ENCODE measurements at regions not wholly inside any gene's neighbourhood (a gene's known extent, or its start where the extent isn't known, plus 50 kb on each side); places are given as distances from the start of the nearest gene placed in this dataset.

DNA sequence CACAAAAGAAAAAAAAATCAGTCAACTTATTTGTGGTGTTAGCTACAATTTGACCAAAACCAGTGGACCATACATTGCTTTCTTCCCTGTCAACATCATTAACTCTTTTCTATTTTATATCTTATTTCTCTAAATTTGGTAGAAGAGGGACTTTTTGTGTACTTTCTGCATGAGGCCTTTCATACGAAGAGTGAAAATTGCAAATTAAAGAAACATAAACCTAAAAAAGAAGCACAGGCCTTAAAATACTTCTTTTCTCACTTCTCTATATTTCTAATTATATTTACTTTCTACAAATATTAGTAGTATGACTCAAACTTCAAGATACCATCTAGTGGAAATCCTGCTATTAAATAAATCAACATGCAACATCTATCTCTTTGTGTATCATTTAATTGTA, 1073.4 kb upstream of the ZEB2 start:
- H3K9ac ChIP-seq, result no peak overlapping the region
- peak overlapping the region in 3 of 11 experiments; percentile 10 to 31 (median 15); a peak in 3 of 22 replicates for H3K4me2 ChIP-seq

DNA sequence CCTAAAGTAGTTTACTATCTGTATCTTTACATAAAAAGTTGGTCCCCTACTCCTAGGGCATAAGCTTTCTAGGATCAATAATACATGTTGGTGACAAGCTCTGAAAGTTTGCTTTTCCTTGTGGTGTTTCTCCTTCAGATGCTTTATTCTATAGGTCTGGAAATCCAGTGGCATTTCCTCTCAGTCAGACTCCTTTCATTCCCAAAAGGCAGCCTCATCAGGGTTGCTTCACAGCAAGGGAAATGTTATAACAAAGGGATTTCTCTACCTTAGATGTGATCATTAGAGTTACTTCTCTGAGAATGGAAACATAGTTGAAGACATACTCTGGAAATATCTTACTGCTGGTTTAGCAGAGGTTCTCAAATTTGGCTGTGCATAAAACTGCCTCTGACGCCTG, 1072.4 kb upstream of the ZEB2 start:
- Histone ChIP-seq H3K4me2 (peak overlapping the region in 1 of 11 experiments; percentile 15; a peak in 2 of 22 replicates), H3K27ac (no peak overlapping the region), H3K9ac (no peak overlapping the region), H3K27me3 (no peaks in the 10 kb centered on the region), H4K20me1 (no peaks in the 10 kb centered on the region), H3K36me3 (no peaks in the 10 kb centered on the region), H3K4me1 (peaks cover 0 to 49% (median 0%) of the 10 kb centered on the region in 10 experiments; a peak in 6 of 20 replicates), H3K4me3 (no peak overlapping the region), H3K9me3 (replicated peaks in 1 of 11) (no peaks in the 10 kb centered on the region)
- no peak for TF ChIP-seq Cebpa-rat (IDR thresholded peaks at IDR 0.05)

More for the DNA sequence above, 1073.4 kb upstream of the ZEB2 start:
- H4K20me1 ChIP-seq, result no peaks in the 10 kb centered on the region
- no peak overlapping the region for H3K27ac ChIP-seq
- no peak for TF ChIP-seq Cebpa-rat (IDR thresholded peaks at IDR 0.05)
- H3K4me3 ChIP-seq, result no peak overlapping the region
- H3K36me3 ChIP-seq, result no peaks in the 10 kb centered on the region
- H3K4me1 ChIP-seq, result peaks cover 0 to 55% (median 0%) of the 10 kb centered on the region in 10 experiments; a peak in 6 of 20 replicates
- H3K9me3 ChIP-seq (replicated peaks in 1 of 11), result no peaks in the 10 kb centered on the region
- H3K27me3 ChIP-seq, result no peaks in the 10 kb centered on the region

DNA sequence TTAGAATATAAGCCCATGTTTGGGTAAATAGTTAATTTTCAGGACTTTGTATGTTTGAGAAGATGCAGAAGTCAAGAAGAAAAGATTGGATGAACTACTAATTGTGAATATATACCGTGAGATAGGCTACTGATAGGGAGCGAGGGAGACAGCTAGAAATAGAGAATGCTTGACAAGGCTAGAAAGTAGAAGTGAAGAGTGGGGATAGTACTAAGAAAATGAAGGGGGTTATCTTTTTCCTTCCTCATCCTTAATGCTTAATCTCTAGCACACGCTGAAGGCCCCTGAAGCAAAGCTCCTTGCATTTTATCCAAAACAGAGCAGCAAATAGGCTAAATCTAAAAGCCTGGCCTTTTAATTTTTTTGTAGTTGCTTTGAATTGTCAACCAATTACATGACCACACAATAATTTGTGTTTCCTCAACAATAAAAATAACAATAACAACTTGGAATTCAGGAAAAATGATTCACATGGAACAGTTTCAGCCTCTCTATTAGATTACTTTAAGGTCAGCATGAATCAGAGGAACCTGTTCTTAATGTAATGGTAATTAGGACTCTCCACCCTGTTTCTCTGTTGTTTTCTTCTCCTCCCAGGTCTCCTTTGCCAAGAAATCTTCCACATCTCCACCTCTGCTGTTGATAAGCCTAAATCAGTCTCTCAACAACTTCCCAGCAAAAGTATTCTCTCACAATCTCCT, 1071.3 kb upstream of the ZEB2 start:
- Histone ChIP-seq H3K9ac (no peak overlapping the region), H3K4me3 (no peak overlapping the region), H4K20me1 (no peaks in the 10 kb centered on the region), H3K4me2 (no peak overlapping the region), H3K27ac (no peak overlapping the region), H3K27me3 (no peaks in the 10 kb centered on the region), H3K9me3 (replicated peaks in 1 of 11) (no peaks in the 10 kb centered on the region), H3K36me3 (no peaks in the 10 kb centered on the region), H3K4me1 (peaks cover 0 to 38% (median 0%) of the 10 kb centered on the region in 10 experiments; a peak in 6 of 20 replicates)
- no peak for TF ChIP-seq Cebpa-rat (IDR thresholded peaks at IDR 0.05)

DNA sequence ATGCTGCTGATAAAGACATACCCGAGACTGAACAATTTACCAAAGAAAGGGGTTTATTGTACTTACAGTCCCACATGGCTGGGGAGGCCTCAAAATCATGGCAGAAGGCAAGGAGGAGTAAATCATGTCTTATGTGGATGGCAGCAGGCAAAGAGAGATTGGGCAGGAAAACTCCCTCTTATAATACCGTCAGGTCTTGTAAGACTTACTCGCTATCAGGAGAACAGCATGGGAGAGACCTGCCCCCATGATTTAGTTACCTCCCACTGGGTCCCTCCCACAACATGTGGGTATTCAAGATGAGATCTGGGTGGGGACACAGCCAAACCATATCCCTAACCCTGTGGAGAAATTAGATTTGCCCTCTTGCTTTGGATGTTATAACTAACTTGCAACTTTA, 1068.0 kb upstream of the ZEB2 start:
- Histone ChIP-seq H3K27me3 (no peaks in the 10 kb centered on the region), H3K9ac (no peak overlapping the region), H3K9me3 (replicated peaks in 1 of 11) (no peaks in the 10 kb centered on the region), H4K20me1 (no peaks in the 10 kb centered on the region), H3K4me3 (no peak overlapping the region), H3K27ac (no peak overlapping the region), H3K4me2 (no peak overlapping the region), H3K36me3 (no peaks in the 10 kb centered on the region), H3K4me1 (peaks cover 0 to 35% (median 0%) of the 10 kb centered on the region in 10 experiments; a peak in 7 of 20 replicates)
- TF ChIP-seq Cebpa-rat (IDR thresholded peaks at IDR 0.05), result no peak

DNA sequence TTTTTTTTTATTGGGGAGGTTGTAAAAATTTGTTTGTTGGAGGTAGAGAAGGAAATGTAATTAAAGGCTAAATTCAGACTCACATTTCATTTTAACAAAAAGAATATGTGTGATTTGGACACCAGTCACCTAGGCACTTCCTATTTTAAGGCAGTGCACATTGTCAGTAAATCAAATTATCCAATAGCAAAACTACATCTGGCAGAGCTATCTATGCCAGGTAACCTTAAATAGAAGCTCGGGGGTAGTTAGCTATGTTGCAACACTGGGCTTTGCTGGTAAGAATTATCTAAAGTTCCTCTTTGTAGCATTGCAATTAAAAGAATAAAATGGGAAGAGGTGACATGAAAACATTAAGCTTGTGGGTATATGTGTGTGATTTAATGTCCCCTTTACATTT, 1064.4 kb upstream of the ZEB2 start:
- no peak for TF ChIP-seq Cebpa-rat (IDR thresholded peaks at IDR 0.05)
- Histone ChIP-seq H4K20me1 (no peaks in the 10 kb centered on the region), H3K4me2 (peak overlapping the region in 5 of 11 experiments; percentile 11 to 62 (median 46); a peak in 8 of 22 replicates), H3K4me3 (no peak overlapping the region), H3K36me3 (no peaks in the 10 kb centered on the region), H3K9me3 (replicated peaks in 1 of 11) (0 out of 22 replicates have a peak, but pooled peaks cover 0 to 1% (median 0%) of the 10 kb centered on the region in 11 experiments), H3K27ac (no peak overlapping the region), H3K9ac (no peak overlapping the region), H3K27me3 (no peaks in the 10 kb centered on the region), H3K4me1 (peaks cover 0 to 30% (median 0%) of the 10 kb centered on the region in 10 experiments; a peak in 7 of 20 replicates)

DNA sequence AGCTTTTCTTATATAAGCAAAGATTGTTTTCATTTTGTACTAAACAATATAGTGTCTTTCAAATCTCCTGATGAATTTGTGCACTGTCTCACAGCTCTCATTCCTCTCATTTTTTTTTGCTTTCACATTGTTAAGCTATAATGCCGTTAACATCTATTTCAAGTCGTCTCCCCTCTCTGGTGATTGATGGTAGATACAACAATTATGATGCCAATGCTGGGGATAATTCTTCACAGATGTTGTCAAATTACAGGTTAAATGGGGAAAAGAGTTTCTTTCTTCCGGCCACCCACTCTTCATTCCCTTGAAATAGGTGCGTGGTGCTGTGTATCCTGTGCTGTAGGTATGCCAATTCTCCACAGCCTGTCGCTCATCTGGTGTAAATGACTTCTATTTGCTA, 1053.7 kb upstream of the ZEB2 start:
- Histone ChIP-seq H3K27ac (no peak overlapping the region), H3K4me3 (no peak overlapping the region), H3K36me3 (no peaks in the 10 kb centered on the region), H3K27me3 (no peaks in the 10 kb centered on the region), H3K4me1 (no peaks in the 10 kb centered on the region), H3K9ac (no peak overlapping the region), H3K9me3 (replicated peaks in 1 of 11) (no peaks in the 10 kb centered on the region), H4K20me1 (no peaks in the 10 kb centered on the region), H3K4me2 (no peak overlapping the region)
- no peak for TF ChIP-seq Cebpa-rat (IDR thresholded peaks at IDR 0.05)

DNA sequence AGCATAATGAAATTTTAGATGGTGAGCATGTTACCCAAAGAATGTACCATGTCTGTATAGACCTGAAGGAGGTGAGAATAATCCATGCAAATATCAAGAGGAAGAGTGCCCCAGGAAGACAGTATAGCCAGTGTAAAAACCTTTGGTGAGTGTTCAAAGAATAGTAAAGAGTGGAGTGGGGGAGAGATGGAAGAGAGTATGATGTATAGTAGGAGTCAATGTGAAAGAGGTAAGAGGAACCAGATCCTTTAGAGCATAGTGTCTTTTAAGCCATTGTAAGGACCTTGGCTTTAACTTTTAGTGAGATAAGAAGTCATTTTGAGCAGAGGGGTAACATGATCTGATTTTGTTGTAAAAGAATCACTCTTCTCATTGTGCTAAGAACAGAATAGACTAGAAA, 1052.3 kb upstream of the ZEB2 start:
- Histone ChIP-seq H3K9ac (no peak overlapping the region), H3K9me3 (replicated peaks in 1 of 11) (no peaks in the 10 kb centered on the region), H3K4me2 (no peak overlapping the region), H3K4me3 (no peak overlapping the region), H3K36me3 (no peaks in the 10 kb centered on the region), H4K20me1 (no peaks in the 10 kb centered on the region), H3K4me1 (no peaks in the 10 kb centered on the region), H3K27me3 (no peaks in the 10 kb centered on the region), H3K27ac (no peak overlapping the region)
- no peak for TF ChIP-seq Cebpa-rat (IDR thresholded peaks at IDR 0.05)

DNA sequence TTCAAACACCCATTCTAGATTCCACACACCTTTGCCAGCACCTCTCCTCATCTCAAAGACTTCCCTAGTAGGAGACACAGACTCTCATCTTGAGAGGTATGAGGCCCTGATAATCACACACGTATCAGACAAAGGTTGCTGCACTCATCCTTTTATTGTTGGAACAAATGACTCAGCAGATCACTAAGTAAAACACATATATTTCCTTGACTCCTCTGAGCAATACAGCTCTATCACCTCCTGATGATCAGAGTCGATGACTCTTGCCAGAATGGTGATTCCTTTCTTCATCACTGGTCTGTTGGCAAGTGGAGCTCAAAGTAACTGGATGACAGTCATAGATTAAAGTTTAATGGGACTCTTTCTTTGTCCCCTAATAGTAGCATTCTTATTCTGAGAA, 1049.2 kb upstream of the ZEB2 start:
- no peak overlapping the region for H3K27ac ChIP-seq

DNA sequence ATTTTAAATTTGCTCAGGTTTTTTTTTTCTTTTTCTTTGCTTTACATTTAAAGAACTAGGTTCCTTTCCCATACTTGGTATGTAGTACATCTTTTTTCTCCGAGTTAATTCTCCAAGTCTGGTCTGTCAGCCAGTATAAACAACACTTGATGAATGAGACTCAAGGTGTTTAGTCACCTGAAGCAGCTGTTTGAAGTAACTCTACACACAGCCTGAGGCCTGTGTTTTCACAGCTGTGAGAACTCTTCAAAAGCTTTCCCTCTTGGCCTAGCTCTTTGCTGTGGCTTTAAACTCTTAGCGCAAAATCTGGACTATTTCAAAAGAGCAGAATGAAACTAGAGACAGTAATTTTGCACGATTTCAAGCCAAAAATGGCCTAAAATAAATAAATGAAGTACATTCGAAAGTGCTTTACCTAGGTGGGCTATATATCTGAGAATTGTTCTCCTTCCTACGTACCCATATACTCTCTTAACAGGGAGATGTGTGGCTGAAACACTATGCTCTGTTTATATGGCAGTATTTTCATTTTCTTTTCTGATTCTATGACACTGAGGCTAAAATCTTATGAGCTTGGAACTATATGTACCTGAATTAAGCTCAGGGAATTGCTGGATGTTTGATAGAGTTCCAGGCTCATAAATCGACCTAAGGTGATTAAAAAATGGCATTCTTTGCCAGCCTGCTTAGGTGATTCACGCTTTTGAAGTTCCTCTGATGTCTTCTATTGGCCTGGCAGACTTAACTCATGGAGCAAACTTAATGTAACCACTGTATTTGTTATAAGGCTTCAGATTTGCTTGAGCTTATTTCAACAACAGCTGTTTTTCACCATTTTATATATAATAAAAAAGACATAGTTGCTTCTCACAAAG, 1044.1 kb upstream of the ZEB2 start:
- TF ChIP-seq Cebpa-rat (IDR thresholded peaks at IDR 0.05), result no peak
- Histone ChIP-seq H4K20me1 (no peaks in the 10 kb centered on the region), H3K4me2 (no peak overlapping the region), H3K27ac (no peak overlapping the region), H3K9me3 (replicated peaks in 1 of 11) (no peaks in the 10 kb centered on the region), H3K27me3 (no peaks in the 10 kb centered on the region), H3K36me3 (no peaks in the 10 kb centered on the region), H3K4me3 (no peak overlapping the region), H3K9ac (no peak overlapping the region), H3K4me1 (no peaks in the 10 kb centered on the region)

More for the DNA sequence above, 1049.2 kb upstream of the ZEB2 start:
- H3K27me3 ChIP-seq, result no peaks in the 10 kb centered on the region
- H4K20me1 ChIP-seq, result no peaks in the 10 kb centered on the region
- no peak overlapping the region for H3K9ac ChIP-seq
- no peaks in the 10 kb centered on the region for H3K36me3 ChIP-seq
- no peak overlapping the region for H3K4me3 ChIP-seq
- H3K9me3 ChIP-seq (replicated peaks in 1 of 11), result no peaks in the 10 kb centered on the region
- no peak for TF ChIP-seq Cebpa-rat (IDR thresholded peaks at IDR 0.05)
- no peak overlapping the region for H3K4me2 ChIP-seq
- H3K4me1 ChIP-seq, result no peaks in the 10 kb centered on the region
